Neural cell (in vitro differentiated cells): ENCODE measurements at regions not wholly inside any gene's neighbourhood (a gene's known extent, or its start where the extent isn't known, plus 50 kb on each side); places are given as distances from the start of the nearest gene placed in this dataset.

Experiments
- H2AFZ ChIP-seq: fragments of 200-600, 300-800 bp; sonication (generic), shearing (Covaris generic); 2 replicates; pipeline ENCODE4 v1.6.0; 2014; ENCODE audit warnings: low read depth, mild to moderate bottlenecking, antibody characterized with exemption, low read length, moderate library complexity
- H3F3A ChIP-seq: fragments of 200-600 bp; shearing (Covaris generic); 2 replicates; pipeline ENCODE4 v1.6.1; 2016; ENCODE audit warnings: mild to moderate bottlenecking, moderate library complexity, mixed read lengths, antibody characterized with exemption, low read length; ENCODE audit not compliant: insufficient read depth, poor library complexity, severe bottlenecking
- H3K27ac ChIP-seq: fragments of 200-600, 300-800 bp; sonication (generic), shearing (Covaris generic); 2 replicates; pipeline ENCODE4 v1.5.1; 2014; ENCODE audit warnings: mild to moderate bottlenecking, low read length, moderate library complexity
- H3K27me3 ChIP-seq: fragments of 300-800, 200-600 bp; sonication (generic), shearing (Covaris generic); 2 replicates; pipeline ENCODE4 v1.6.0; 2014; ENCODE audit warnings: mild to moderate bottlenecking, low read depth, low read length, moderate library complexity; ENCODE audit not compliant: insufficient read depth
- H3K36me3 ChIP-seq: fragments of 300-800, 200-600 bp; sonication (generic), shearing (Covaris generic); 2 replicates; pipeline ENCODE4 v1.5.1; 2014; ENCODE audit warnings: mild to moderate bottlenecking, antibody characterized with exemption, low read length, moderate library complexity; ENCODE audit not compliant: insufficient read depth
- H3K4me2 ChIP-seq: fragments of 300-800, 200-600 bp; sonication (generic), shearing (Covaris generic); 2 replicates; pipeline ENCODE4 v1.6.0; 2014; ENCODE audit warnings: mild to moderate bottlenecking, low read length
- H3K4me3 ChIP-seq: fragments of 300-800, 200-600 bp; sonication (generic), shearing (Covaris generic); 2 replicates; pipeline ENCODE4 v1.5.1; 2014; ENCODE audit warnings: mild to moderate bottlenecking, low read length, moderate library complexity
- H3K79me2 ChIP-seq: fragments of 200-600 bp; shearing (Covaris generic); replicated peaks from 2 replicates; pipeline ENCODE4 v1.6.0; 2014; ENCODE audit warnings: mild to moderate bottlenecking, low read length, moderate library complexity; ENCODE audit not compliant: insufficient read depth
- H3K9ac ChIP-seq: fragments of 300-800, 200-600 bp; sonication (generic), shearing (Covaris generic); 2 replicates; pipeline ENCODE4 v1.6.1; 2016; ENCODE audit warnings: mild to moderate bottlenecking, low read length, mixed read lengths
- H3K9me2 ChIP-seq: fragments of 200-600 bp; shearing (Covaris generic); 2 replicates; pipeline ENCODE4 v1.6.1; 2016; ENCODE audit warnings: mild to moderate bottlenecking, low read length, mixed read lengths; ENCODE audit not compliant: insufficient read depth
- H3K9me3 ChIP-seq: fragments of 200-600, 300-800 bp; sonication (generic), shearing (Covaris generic); 2 replicates; pipeline ENCODE4 v1.6.1; 2016; ENCODE audit warnings: mild to moderate bottlenecking, mixed run types, low read length, moderate library complexity, mixed read lengths
- H4K20me1 ChIP-seq: fragments of 200-600 bp; shearing (Covaris generic); 2 replicates; pipeline ENCODE4 v1.6.1; 2016; ENCODE audit warnings: mild to moderate bottlenecking, mixed run types; ENCODE audit not compliant: insufficient read depth
- EP300 ChIP-seq: fragments of 450-650 bp; conservative IDR thresholded peaks from 2 replicates; pipeline ENCODE4 v1.6.1; 2014; ENCODE audit warnings: antibody characterized with exemption, mild to moderate bottlenecking, moderate library complexity; ENCODE audit not compliant: poor library complexity, severe bottlenecking
- EZH2 ChIP-seq: fragments of 200-600, 300-800 bp; shearing (Covaris generic), sonication (generic); IDR thresholded peaks from 2 replicates; pipeline ENCODE4 v1.6.1; 2014; ENCODE audit warnings: antibody characterized with exemption, low read length, borderline replicate concordance, mild to moderate bottlenecking; ENCODE audit not compliant: insufficient read depth, poor library complexity, severe bottlenecking
- MXI1 ChIP-seq: fragments of 450-650 bp; conservative IDR thresholded peaks from 2 replicates; pipeline ENCODE4 v1.6.1; 2014; ENCODE audit warnings: antibody characterized with exemption, mild to moderate bottlenecking; ENCODE audit not compliant: poor library complexity, severe bottlenecking
- POLR2AphosphoS5 ChIP-seq: IDR thresholded peaks from 2 replicates; pipeline ENCODE4 v1.6.1; 2012
- RAD21 ChIP-seq: fragments of 450-650 bp; conservative IDR thresholded peaks from 2 replicates; pipeline ENCODE4 v1.6.1; 2014; ENCODE audit warnings: antibody characterized with exemption, mild to moderate bottlenecking, moderate library complexity
- SMC3 ChIP-seq: fragments of 450-650 bp; conservative IDR thresholded peaks from 2 replicates; pipeline ENCODE4 v1.6.1; 2014; ENCODE audit warnings: antibody characterized with exemption, mild to moderate bottlenecking, moderate library complexity; ENCODE audit not compliant: poor library complexity
- TAF1 ChIP-seq: IDR thresholded peaks from 2 replicates; pipeline ENCODE4 v1.6.1; 2012; ENCODE audit warnings: low read depth
- TF ChIP-seq, protein P1 (sequence below): fragments of 450-650 bp; IDR thresholded peaks from 2 replicates; pipeline ENCODE4 v1.5.1; 2014; ENCODE audit warnings: antibody characterized with exemption, mild to moderate bottlenecking, moderate library complexity; ENCODE audit not compliant: poor library complexity, severe bottlenecking
- TF ChIP-seq, protein P2 (sequence below): IDR thresholded peaks from 2 replicates; pipeline ENCODE4 v1.6.1; 2012; ENCODE audit warnings: borderline replicate concordance

DNA sequence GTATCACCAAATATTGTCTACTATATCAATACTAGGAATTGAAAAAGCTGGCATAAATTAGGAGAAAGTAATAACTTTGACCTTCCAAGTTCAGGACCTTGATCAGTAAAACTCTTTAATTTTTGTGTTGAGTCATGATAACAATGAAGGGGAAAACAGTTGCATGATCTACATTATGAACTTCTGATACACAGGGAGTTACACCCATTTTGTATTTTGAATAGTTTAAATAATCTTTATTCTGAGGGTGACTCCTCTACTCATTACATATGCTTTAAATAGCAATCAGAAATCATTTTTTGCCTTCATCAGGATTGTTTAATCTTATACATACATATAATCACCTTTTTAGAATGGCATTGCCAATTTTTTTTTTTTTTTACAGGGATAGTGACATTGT, 492.5 kb downstream of the NAV3 start:
- Histone ChIP-seq H3K4me3 (no peak overlapping the region), H3K9ac (no peak overlapping the region), H3F3A (no peaks in the 10 kb centered on the region), H3K36me3 (no peaks in the 10 kb centered on the region), H3K9me3 (no peaks in the 10 kb centered on the region), H4K20me1 (no peaks in the 10 kb centered on the region), H3K27ac (no peak overlapping the region), H3K9me2 (no peaks in the 10 kb centered on the region), H3K27me3 (no peaks in the 10 kb centered on the region), H2AFZ (no peak overlapping the region), H3K4me2 (no peak overlapping the region), H3K79me2 (no peaks in the 10 kb centered on the region)
- no peak for TF ChIP-seq MXI1
- TF ChIP-seq TAF1 = no peak

DNA sequence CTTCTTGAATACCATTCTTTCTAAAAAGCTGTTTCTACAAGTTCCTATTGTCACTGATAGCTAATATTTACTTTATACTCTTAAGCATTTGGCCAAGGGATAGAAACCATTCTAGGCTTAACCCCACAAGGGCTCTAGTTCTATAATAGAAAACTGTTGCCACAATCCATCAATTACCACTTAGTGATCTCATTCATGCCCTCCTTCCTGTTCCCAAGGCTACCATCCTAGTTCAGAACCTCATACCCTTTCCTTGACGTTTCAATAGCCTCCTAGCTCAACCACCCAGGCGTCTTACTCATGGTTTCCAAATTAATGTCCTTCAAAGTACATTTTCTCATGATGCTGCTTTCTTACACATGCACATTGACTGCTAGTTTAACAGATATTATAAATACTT, 493.5 kb downstream of the NAV3 start:
- Histone ChIP-seq H3K36me3 (no peaks in the 10 kb centered on the region), H3K9ac (no peak overlapping the region), H3K4me2 (no peak overlapping the region), H3K9me2 (no peaks in the 10 kb centered on the region), H3K27me3 (no peaks in the 10 kb centered on the region), H2AFZ (no peak overlapping the region), H3K4me3 (no peak overlapping the region), H4K20me1 (no peaks in the 10 kb centered on the region), H3K9me3 (no peaks in the 10 kb centered on the region), H3K27ac (no peak overlapping the region), H3F3A (no peaks in the 10 kb centered on the region), H3K79me2 (no peaks in the 10 kb centered on the region)
- TF ChIP-seq, protein P1, sequence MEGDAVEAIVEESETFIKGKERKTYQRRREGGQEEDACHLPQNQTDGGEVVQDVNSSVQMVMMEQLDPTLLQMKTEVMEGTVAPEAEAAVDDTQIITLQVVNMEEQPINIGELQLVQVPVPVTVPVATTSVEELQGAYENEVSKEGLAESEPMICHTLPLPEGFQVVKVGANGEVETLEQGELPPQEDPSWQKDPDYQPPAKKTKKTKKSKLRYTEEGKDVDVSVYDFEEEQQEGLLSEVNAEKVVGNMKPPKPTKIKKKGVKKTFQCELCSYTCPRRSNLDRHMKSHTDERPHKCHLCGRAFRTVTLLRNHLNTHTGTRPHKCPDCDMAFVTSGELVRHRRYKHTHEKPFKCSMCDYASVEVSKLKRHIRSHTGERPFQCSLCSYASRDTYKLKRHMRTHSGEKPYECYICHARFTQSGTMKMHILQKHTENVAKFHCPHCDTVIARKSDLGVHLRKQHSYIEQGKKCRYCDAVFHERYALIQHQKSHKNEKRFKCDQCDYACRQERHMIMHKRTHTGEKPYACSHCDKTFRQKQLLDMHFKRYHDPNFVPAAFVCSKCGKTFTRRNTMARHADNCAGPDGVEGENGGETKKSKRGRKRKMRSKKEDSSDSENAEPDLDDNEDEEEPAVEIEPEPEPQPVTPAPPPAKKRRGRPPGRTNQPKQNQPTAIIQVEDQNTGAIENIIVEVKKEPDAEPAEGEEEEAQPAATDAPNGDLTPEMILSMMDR = no peak
- TF ChIP-seq MXI1 = no peak
- TF ChIP-seq RAD21 = no peak
- TF ChIP-seq SMC3 = no peak

DNA sequence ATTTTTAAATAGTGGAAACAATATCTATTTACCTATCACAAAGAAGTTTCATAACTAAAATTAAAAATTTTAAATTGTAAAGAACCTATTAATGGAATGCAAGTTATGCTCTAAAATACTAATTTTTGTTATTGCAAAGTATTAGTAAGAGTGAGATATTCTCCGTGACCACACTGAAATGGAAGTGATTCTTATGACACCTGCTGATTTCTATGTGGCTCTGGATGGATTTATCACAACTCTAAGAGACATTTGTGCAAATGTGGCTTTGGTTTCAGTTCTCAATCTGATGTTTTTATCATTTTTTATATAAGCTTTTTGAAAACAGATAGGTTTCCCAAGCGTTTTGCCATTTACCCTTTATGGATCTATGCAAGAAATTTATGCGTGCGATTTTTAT, 497.8 kb downstream of the NAV3 start:
- no peaks in the 10 kb centered on the region for H3K36me3 ChIP-seq
- no peak overlapping the region for H3K27ac ChIP-seq
- no peaks in the 10 kb centered on the region for H4K20me1 ChIP-seq
- H3K9ac ChIP-seq = no peak overlapping the region
- no peaks in the 10 kb centered on the region for H3K27me3 ChIP-seq
- H3F3A ChIP-seq = no peaks in the 10 kb centered on the region
- no peaks in the 10 kb centered on the region for H3K9me3 ChIP-seq
- H3K4me2 ChIP-seq = no peak overlapping the region
- no peaks in the 10 kb centered on the region for H3K9me2 ChIP-seq
- no peak for TF ChIP-seq EZH2
- no peak for TF ChIP-seq MXI1
- no peak for TF ChIP-seq SMC3
- TF ChIP-seq RAD21 = no peak
- TF ChIP-seq TAF1 = no peak
- no peak for TF ChIP-seq EP300
- TF ChIP-seq, protein P2, sequence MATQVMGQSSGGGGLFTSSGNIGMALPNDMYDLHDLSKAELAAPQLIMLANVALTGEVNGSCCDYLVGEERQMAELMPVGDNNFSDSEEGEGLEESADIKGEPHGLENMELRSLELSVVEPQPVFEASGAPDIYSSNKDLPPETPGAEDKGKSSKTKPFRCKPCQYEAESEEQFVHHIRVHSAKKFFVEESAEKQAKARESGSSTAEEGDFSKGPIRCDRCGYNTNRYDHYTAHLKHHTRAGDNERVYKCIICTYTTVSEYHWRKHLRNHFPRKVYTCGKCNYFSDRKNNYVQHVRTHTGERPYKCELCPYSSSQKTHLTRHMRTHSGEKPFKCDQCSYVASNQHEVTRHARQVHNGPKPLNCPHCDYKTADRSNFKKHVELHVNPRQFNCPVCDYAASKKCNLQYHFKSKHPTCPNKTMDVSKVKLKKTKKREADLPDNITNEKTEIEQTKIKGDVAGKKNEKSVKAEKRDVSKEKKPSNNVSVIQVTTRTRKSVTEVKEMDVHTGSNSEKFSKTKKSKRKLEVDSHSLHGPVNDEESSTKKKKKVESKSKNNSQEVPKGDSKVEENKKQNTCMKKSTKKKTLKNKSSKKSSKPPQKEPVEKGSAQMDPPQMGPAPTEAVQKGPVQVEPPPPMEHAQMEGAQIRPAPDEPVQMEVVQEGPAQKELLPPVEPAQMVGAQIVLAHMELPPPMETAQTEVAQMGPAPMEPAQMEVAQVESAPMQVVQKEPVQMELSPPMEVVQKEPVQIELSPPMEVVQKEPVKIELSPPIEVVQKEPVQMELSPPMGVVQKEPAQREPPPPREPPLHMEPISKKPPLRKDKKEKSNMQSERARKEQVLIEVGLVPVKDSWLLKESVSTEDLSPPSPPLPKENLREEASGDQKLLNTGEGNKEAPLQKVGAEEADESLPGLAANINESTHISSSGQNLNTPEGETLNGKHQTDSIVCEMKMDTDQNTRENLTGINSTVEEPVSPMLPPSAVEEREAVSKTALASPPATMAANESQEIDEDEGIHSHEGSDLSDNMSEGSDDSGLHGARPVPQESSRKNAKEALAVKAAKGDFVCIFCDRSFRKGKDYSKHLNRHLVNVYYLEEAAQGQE = no peak
- TF ChIP-seq POLR2AphosphoS5 = no peak
- TF ChIP-seq, protein P1 = no peak
- H2AFZ ChIP-seq = no peak overlapping the region
- H3K4me3 ChIP-seq = no peak overlapping the region
- H3K79me2 ChIP-seq = no peaks in the 10 kb centered on the region
